Neural cell (in vitro differentiated cells): ENCODE measurements at regions not wholly inside any gene's neighbourhood (a gene's known extent, or its start where the extent isn't known, plus 50 kb on each side); places are given as distances from the start of the nearest gene placed in this dataset.

Source experiments
- H2AFZ ChIP-seq: fragments of 200-600, 300-800 bp; sonication (generic), shearing (Covaris generic); 2 replicates; pipeline ENCODE4 v1.6.0; 2014; ENCODE audit warnings: low read depth, mild to moderate bottlenecking, antibody characterized with exemption, low read length, moderate library complexity
- H3F3A ChIP-seq: fragments of 200-600 bp; shearing (Covaris generic); 2 replicates; pipeline ENCODE4 v1.6.1; 2016; ENCODE audit warnings: mild to moderate bottlenecking, moderate library complexity, mixed read lengths, antibody characterized with exemption, low read length; ENCODE audit not compliant: insufficient read depth, poor library complexity, severe bottlenecking
- H3K27ac ChIP-seq: fragments of 200-600, 300-800 bp; sonication (generic), shearing (Covaris generic); 2 replicates; pipeline ENCODE4 v1.5.1; 2014; ENCODE audit warnings: mild to moderate bottlenecking, low read length, moderate library complexity
- H3K27me3 ChIP-seq: fragments of 300-800, 200-600 bp; sonication (generic), shearing (Covaris generic); 2 replicates; pipeline ENCODE4 v1.6.0; 2014; ENCODE audit warnings: mild to moderate bottlenecking, low read depth, low read length, moderate library complexity; ENCODE audit not compliant: insufficient read depth
- H3K36me3 ChIP-seq: fragments of 300-800, 200-600 bp; sonication (generic), shearing (Covaris generic); 2 replicates; pipeline ENCODE4 v1.5.1; 2014; ENCODE audit warnings: mild to moderate bottlenecking, antibody characterized with exemption, low read length, moderate library complexity; ENCODE audit not compliant: insufficient read depth
- H3K4me2 ChIP-seq: fragments of 300-800, 200-600 bp; sonication (generic), shearing (Covaris generic); 2 replicates; pipeline ENCODE4 v1.6.0; 2014; ENCODE audit warnings: mild to moderate bottlenecking, low read length
- H3K4me3 ChIP-seq: fragments of 300-800, 200-600 bp; sonication (generic), shearing (Covaris generic); 2 replicates; pipeline ENCODE4 v1.5.1; 2014; ENCODE audit warnings: mild to moderate bottlenecking, low read length, moderate library complexity
- H3K79me2 ChIP-seq: fragments of 200-600 bp; shearing (Covaris generic); replicated peaks from 2 replicates; pipeline ENCODE4 v1.6.0; 2014; ENCODE audit warnings: mild to moderate bottlenecking, low read length, moderate library complexity; ENCODE audit not compliant: insufficient read depth
- H3K9ac ChIP-seq: fragments of 300-800, 200-600 bp; sonication (generic), shearing (Covaris generic); 2 replicates; pipeline ENCODE4 v1.6.1; 2016; ENCODE audit warnings: mild to moderate bottlenecking, low read length, mixed read lengths
- H3K9me2 ChIP-seq: fragments of 200-600 bp; shearing (Covaris generic); 2 replicates; pipeline ENCODE4 v1.6.1; 2016; ENCODE audit warnings: mild to moderate bottlenecking, low read length, mixed read lengths; ENCODE audit not compliant: insufficient read depth
- H3K9me3 ChIP-seq: fragments of 200-600, 300-800 bp; sonication (generic), shearing (Covaris generic); 2 replicates; pipeline ENCODE4 v1.6.1; 2016; ENCODE audit warnings: mild to moderate bottlenecking, mixed run types, low read length, moderate library complexity, mixed read lengths
- H4K20me1 ChIP-seq: fragments of 200-600 bp; shearing (Covaris generic); 2 replicates; pipeline ENCODE4 v1.6.1; 2016; ENCODE audit warnings: mild to moderate bottlenecking, mixed run types; ENCODE audit not compliant: insufficient read depth
- CTCF ChIP-seq: fragments of 450-650 bp; IDR thresholded peaks from 2 replicates; pipeline ENCODE4 v1.5.1; 2014; ENCODE audit warnings: antibody characterized with exemption, mild to moderate bottlenecking, moderate library complexity; ENCODE audit not compliant: poor library complexity, severe bottlenecking
- EP300 ChIP-seq: fragments of 450-650 bp; conservative IDR thresholded peaks from 2 replicates; pipeline ENCODE4 v1.6.1; 2014; ENCODE audit warnings: antibody characterized with exemption, mild to moderate bottlenecking, moderate library complexity; ENCODE audit not compliant: poor library complexity, severe bottlenecking
- EZH2 ChIP-seq: fragments of 200-600, 300-800 bp; shearing (Covaris generic), sonication (generic); IDR thresholded peaks from 2 replicates; pipeline ENCODE4 v1.6.1; 2014; ENCODE audit warnings: antibody characterized with exemption, low read length, borderline replicate concordance, mild to moderate bottlenecking; ENCODE audit not compliant: insufficient read depth, poor library complexity, severe bottlenecking
- MXI1 ChIP-seq: fragments of 450-650 bp; conservative IDR thresholded peaks from 2 replicates; pipeline ENCODE4 v1.6.1; 2014; ENCODE audit warnings: antibody characterized with exemption, mild to moderate bottlenecking; ENCODE audit not compliant: poor library complexity, severe bottlenecking
- POLR2AphosphoS5 ChIP-seq: IDR thresholded peaks from 2 replicates; pipeline ENCODE4 v1.6.1; 2012
- RAD21 ChIP-seq: fragments of 450-650 bp; conservative IDR thresholded peaks from 2 replicates; pipeline ENCODE4 v1.6.1; 2014; ENCODE audit warnings: antibody characterized with exemption, mild to moderate bottlenecking, moderate library complexity
- REST ChIP-seq: IDR thresholded peaks from 2 replicates; pipeline ENCODE4 v1.6.1; 2012; ENCODE audit warnings: borderline replicate concordance
- SMC3 ChIP-seq: fragments of 450-650 bp; conservative IDR thresholded peaks from 2 replicates; pipeline ENCODE4 v1.6.1; 2014; ENCODE audit warnings: antibody characterized with exemption, mild to moderate bottlenecking, moderate library complexity; ENCODE audit not compliant: poor library complexity
- TAF1 ChIP-seq: IDR thresholded peaks from 2 replicates; pipeline ENCODE4 v1.6.1; 2012; ENCODE audit warnings: low read depth

GRCh38 chr4:173924561-173924960 lies 358.9 kb downstream of the FBXO8 start:
- H3K9ac ChIP-seq: no peak overlapping the region
- H3K4me3 ChIP-seq: no peak overlapping the region
- no peak for TF ChIP-seq TAF1
- TF ChIP-seq EZH2: no peak
- no peak for TF ChIP-seq EP300
- no peak for TF ChIP-seq SMC3
- no peak for TF ChIP-seq CTCF
- TF ChIP-seq REST: no peak
- TF ChIP-seq POLR2AphosphoS5: no peak
- no peak for TF ChIP-seq MXI1
- TF ChIP-seq RAD21: no peak
- no peak overlapping the region for H2AFZ ChIP-seq
- no peak overlapping the region for H3K27ac ChIP-seq
- H3K36me3 ChIP-seq: no peaks in the 10 kb centered on the region
- H3K9me3 ChIP-seq: no peaks in the 10 kb centered on the region
- no peaks in the 10 kb centered on the region for H3F3A ChIP-seq
- H3K79me2 ChIP-seq: no peaks in the 10 kb centered on the region
- no peak overlapping the region for H3K4me2 ChIP-seq
- H3K27me3 ChIP-seq: no peaks in the 10 kb centered on the region
- H3K9me2 ChIP-seq: no peaks in the 10 kb centered on the region
- H4K20me1 ChIP-seq: no peaks in the 10 kb centered on the region

GRCh38 chr4:173919861-173920260 lies 363.6 kb downstream of the FBXO8 start:
- H3K9me2 ChIP-seq: no peaks in the 10 kb centered on the region

More at GRCh38 chr4:173919861-173920260, 363.6 kb downstream of the FBXO8 start:
- no peak overlapping the region for H2AFZ ChIP-seq
- TF ChIP-seq RAD21: no peak
- TF ChIP-seq EP300: no peak
- TF ChIP-seq CTCF: no peak
- TF ChIP-seq SMC3: no peak
- TF ChIP-seq POLR2AphosphoS5: no peak
- TF ChIP-seq EZH2: no peak
- TF ChIP-seq TAF1: no peak
- TF ChIP-seq MXI1: no peak
- TF ChIP-seq REST: no peak
- H3K79me2 ChIP-seq: no peaks in the 10 kb centered on the region
- no peak overlapping the region for H3K4me2 ChIP-seq
- no peak overlapping the region for H3K9ac ChIP-seq
- H3K27me3 ChIP-seq: no peaks in the 10 kb centered on the region
- no peak overlapping the region for H3K4me3 ChIP-seq
- no peaks in the 10 kb centered on the region for H3K36me3 ChIP-seq
- no peak overlapping the region for H3K27ac ChIP-seq
- H3F3A ChIP-seq: no peaks in the 10 kb centered on the region
- no peaks in the 10 kb centered on the region for H4K20me1 ChIP-seq
- H3K9me3 ChIP-seq: no peaks in the 10 kb centered on the region
